ENCODE measurements at regions not wholly inside any gene's neighbourhood (a gene's known extent, or its start where the extent isn't known, plus 50 kb on each side); places are given as distances from the start of the nearest gene placed in this dataset.

DNA sequence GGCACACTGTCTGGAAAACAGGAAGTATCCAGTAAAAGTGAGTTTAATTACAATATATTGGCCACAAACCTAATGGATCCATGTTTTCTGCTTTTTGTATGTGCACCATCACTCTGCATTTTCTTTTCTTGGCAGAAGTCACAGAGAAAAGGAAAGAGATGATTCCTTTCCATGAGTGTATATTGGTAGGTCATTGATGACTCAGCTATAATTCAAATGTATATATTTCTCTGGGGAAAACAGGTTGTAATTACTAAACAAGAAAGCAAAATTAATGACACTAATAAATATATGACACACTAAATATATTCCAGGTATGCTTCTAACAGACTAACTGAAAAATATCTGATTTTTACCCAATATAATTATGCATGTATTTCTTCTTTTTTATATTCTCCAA, 105.9 kb upstream of the PCDH15 start:
- TF ChIP-seq, protein P1, sequence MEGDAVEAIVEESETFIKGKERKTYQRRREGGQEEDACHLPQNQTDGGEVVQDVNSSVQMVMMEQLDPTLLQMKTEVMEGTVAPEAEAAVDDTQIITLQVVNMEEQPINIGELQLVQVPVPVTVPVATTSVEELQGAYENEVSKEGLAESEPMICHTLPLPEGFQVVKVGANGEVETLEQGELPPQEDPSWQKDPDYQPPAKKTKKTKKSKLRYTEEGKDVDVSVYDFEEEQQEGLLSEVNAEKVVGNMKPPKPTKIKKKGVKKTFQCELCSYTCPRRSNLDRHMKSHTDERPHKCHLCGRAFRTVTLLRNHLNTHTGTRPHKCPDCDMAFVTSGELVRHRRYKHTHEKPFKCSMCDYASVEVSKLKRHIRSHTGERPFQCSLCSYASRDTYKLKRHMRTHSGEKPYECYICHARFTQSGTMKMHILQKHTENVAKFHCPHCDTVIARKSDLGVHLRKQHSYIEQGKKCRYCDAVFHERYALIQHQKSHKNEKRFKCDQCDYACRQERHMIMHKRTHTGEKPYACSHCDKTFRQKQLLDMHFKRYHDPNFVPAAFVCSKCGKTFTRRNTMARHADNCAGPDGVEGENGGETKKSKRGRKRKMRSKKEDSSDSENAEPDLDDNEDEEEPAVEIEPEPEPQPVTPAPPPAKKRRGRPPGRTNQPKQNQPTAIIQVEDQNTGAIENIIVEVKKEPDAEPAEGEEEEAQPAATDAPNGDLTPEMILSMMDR (IDR thresholded peaks at IDR 0.05; ENCODE audit: low read depth, low read length, poor library complexity, severe bottlenecking), result no peak
- TF ChIP-seq EZH2phosphoT487 (IDR thresholded peaks at IDR 0.05; ENCODE audit: borderline replicate concordance, low read length), result no peak

Data from DOHH2 (cell line).